ENCODE measurements at regions not wholly inside any gene's neighbourhood (a gene's known extent, or its start where the extent isn't known, plus 50 kb on each side); places are given as distances from the start of the nearest gene placed in this dataset.

GRCh38 chr10:52639652-52640051 is 132.9 kb downstream of the MBL2 start:
- TF ChIP-seq, protein P1, sequence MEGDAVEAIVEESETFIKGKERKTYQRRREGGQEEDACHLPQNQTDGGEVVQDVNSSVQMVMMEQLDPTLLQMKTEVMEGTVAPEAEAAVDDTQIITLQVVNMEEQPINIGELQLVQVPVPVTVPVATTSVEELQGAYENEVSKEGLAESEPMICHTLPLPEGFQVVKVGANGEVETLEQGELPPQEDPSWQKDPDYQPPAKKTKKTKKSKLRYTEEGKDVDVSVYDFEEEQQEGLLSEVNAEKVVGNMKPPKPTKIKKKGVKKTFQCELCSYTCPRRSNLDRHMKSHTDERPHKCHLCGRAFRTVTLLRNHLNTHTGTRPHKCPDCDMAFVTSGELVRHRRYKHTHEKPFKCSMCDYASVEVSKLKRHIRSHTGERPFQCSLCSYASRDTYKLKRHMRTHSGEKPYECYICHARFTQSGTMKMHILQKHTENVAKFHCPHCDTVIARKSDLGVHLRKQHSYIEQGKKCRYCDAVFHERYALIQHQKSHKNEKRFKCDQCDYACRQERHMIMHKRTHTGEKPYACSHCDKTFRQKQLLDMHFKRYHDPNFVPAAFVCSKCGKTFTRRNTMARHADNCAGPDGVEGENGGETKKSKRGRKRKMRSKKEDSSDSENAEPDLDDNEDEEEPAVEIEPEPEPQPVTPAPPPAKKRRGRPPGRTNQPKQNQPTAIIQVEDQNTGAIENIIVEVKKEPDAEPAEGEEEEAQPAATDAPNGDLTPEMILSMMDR (IDR thresholded peaks at IDR 0.05) = no peak
- no peak for TF ChIP-seq POLR2AphosphoS5 (IDR thresholded peaks at IDR 0.05)

Data from upper lobe of left lung (tissue), 4 donors.